Ishikawa (cell line): ENCODE measurements at regions not wholly inside any gene's neighbourhood (a gene's known extent, or its start where the extent isn't known, plus 50 kb on each side); places are given as distances from the start of the nearest gene placed in this dataset.

ENCODE experiments used
- CEBPB ChIP-seq: IDR thresholded peaks from 2 replicates; pipeline ENCODE4 v1.6.1; 2012
- CREB1 ChIP-seq: IDR thresholded peaks from 2 replicates; pipeline ENCODE4 v1.6.1; 2012; ENCODE audit warnings: low read depth
- EP300 ChIP-seq: IDR thresholded peaks from 2 replicates; pipeline ENCODE4 v1.6.1; 2012; ENCODE audit warnings: borderline replicate concordance
- FOXM1 ChIP-seq: IDR thresholded peaks from 2 replicates; pipeline ENCODE4 v1.6.1; 2012; ENCODE audit warnings: low read depth, borderline replicate concordance
- MAX ChIP-seq: IDR thresholded peaks from 2 replicates; pipeline ENCODE4 v1.6.1; 2012
- NFIC ChIP-seq: IDR thresholded peaks from 2 replicates; pipeline ENCODE4 v1.6.1; 2012
- RAD21 ChIP-seq: IDR thresholded peaks from 2 replicates; pipeline ENCODE4 v1.6.1; 2012; ENCODE audit warnings: low read depth
- REST ChIP-seq: IDR thresholded peaks from 2 replicates; pipeline ENCODE4 v1.6.1; 2012; ENCODE audit warnings: low read depth, mild to moderate bottlenecking
- TAF1 ChIP-seq: IDR thresholded peaks from 2 replicates; pipeline ENCODE4 v1.6.1; 2012; ENCODE audit warnings: low read depth, mild to moderate bottlenecking
- TCF12 ChIP-seq: IDR thresholded peaks from 2 replicates; pipeline ENCODE4 v1.6.1; 2012; ENCODE audit warnings: low read depth
- TEAD4 ChIP-seq: IDR thresholded peaks from 2 replicates; pipeline ENCODE4 v1.6.1; 2012
- USF1 ChIP-seq: IDR thresholded peaks from 2 replicates; pipeline ENCODE4 v1.6.1; 2012
- YY1 ChIP-seq: IDR thresholded peaks from 2 replicates; pipeline ENCODE4 v1.6.1; 2012; ENCODE audit warnings: low read depth
- ZBTB7A ChIP-seq: IDR thresholded peaks from 2 replicates; pipeline ENCODE4 v1.6.1; 2012; ENCODE audit warnings: low read depth

GRCh38 chr3:20317616-20318015 is 131.6 kb upstream of the SGO1 start:
- TF ChIP-seq ZBTB7A: no peak
- TF ChIP-seq EP300: no peak
- no peak for TF ChIP-seq MAX
- no peak for TF ChIP-seq CREB1
- TF ChIP-seq TCF12: no peak
- no peak for TF ChIP-seq NFIC
- no peak for TF ChIP-seq RAD21
- no peak for TF ChIP-seq CEBPB
- TF ChIP-seq FOXM1: no peak
- TF ChIP-seq USF1: no peak
- no peak for TF ChIP-seq REST
- no peak for TF ChIP-seq TEAD4
- TF ChIP-seq TAF1: no peak
- TF ChIP-seq YY1: no peak
